ENCODE measurements at regions not wholly inside any gene's neighbourhood (a gene's known extent, or its start where the extent isn't known, plus 50 kb on each side); places are given as distances from the start of the nearest gene placed in this dataset.

DNA sequence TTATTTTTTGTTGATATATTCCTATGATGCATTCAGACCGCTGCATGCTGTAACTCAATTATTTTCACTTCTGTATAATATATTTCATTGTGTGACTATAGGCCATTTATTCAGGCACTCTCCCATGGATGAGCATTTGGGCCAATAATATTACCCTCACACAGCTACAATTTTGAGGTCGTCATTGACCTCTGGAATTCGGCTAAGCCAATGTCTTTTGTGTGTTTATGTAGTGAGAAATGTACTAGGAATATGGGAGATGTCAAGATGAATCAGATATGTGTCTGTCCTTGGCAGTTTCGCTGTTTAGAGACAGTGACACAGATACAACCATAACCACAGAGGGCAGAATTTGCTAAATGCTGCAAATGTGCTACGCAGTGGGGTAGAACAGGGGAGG lies 474.2 kb downstream of the ADRA2A start:
- DNase-seq (ENCODE audit: low read depth) = no peak
- TF ChIP-seq, protein P1, sequence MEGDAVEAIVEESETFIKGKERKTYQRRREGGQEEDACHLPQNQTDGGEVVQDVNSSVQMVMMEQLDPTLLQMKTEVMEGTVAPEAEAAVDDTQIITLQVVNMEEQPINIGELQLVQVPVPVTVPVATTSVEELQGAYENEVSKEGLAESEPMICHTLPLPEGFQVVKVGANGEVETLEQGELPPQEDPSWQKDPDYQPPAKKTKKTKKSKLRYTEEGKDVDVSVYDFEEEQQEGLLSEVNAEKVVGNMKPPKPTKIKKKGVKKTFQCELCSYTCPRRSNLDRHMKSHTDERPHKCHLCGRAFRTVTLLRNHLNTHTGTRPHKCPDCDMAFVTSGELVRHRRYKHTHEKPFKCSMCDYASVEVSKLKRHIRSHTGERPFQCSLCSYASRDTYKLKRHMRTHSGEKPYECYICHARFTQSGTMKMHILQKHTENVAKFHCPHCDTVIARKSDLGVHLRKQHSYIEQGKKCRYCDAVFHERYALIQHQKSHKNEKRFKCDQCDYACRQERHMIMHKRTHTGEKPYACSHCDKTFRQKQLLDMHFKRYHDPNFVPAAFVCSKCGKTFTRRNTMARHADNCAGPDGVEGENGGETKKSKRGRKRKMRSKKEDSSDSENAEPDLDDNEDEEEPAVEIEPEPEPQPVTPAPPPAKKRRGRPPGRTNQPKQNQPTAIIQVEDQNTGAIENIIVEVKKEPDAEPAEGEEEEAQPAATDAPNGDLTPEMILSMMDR (IDR thresholded peaks at IDR 0.05; ENCODE audit: low read depth, low read length, missing control alignments) = no peak
- H3K4me3 ChIP-seq (ENCODE audit: low read depth, low read length) = no peak overlapping the region

DNA sequence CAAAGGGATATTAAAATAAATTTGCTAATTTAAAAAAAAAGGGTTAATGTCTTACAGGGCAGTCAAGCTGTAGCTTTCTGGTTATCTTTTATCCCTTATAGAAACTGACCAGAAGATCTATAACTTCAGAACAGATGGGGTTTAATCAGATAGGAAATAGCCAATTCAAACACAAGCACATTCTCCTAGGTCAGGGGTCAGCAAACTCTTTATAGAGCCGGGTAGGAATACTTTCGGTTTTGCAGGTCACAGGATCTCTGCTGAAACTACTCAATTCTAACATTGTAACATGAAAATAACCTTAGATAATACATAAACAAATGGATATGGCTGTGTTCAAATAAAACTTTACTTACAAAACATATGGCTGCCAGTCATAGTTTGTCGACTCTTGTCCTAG lies 479.8 kb downstream of the ADRA2A start:
- no peak for DNase-seq (ENCODE audit: low read depth)
- H3K4me3 ChIP-seq (ENCODE audit: low read depth, low read length) = no peak overlapping the region
- TF ChIP-seq, protein P1 (IDR thresholded peaks at IDR 0.05; ENCODE audit: low read depth, low read length, missing control alignments) = no peak

- TF ChIP-seq, protein P1 (IDR thresholded peaks at IDR 0.05; ENCODE audit: low read depth, low read length, missing control alignments) = no peak
- no peak for DNase-seq (ENCODE audit: low read depth)
- no peak overlapping the region for H3K4me3 ChIP-seq (ENCODE audit: low read depth, low read length)
Measured at GRCh38 chr10:111558211-111558610, 481.4 kb downstream of the ADRA2A start.

DNA sequence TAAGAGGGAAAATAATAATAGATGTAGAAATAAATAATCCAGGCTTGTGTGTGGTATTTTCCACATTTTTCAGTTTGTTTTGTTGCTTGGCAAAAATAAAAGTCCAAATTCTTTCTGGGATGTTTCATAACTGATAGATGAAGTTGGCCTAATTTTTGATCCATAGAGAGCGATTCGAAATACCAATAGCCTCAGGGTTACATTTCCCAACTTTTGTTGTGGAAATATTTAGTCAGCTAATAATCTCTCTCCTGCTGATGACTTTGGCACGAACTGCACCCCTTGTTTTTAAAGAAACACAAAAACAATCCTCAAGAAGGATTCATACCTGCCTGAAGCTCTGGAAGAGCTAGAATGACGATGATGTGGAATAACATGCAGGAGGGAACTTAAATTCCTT lies 483.2 kb downstream of the ADRA2A start:
- TF ChIP-seq, protein P1 (IDR thresholded peaks at IDR 0.05; ENCODE audit: low read depth, low read length, missing control alignments) = no peak
- no peak overlapping the region for H3K4me3 ChIP-seq (ENCODE audit: low read depth, low read length)
- DNase-seq (ENCODE audit: low read depth) = no peak

DNA sequence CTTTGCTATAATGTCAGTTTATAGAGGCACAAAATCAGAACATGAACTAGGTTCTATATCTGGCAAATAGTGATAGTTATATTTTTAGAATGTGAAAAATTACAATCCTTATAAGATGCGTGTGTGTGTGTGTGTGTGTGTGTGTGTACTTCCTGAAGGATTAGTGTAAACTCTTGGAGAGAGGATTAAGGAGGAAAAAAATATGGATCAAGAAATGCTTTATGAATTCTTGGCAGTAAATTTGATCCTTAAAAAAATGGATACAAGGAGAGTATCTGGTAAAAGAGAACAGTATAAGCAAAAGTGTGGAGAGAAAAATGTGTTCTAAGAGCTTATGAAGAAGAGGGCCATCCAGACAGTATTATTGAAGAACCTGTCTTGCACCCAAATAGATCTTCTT lies 484.3 kb downstream of the ADRA2A start:
- DNase-seq (ENCODE audit: low read depth) = no peak
- TF ChIP-seq, protein P1 (IDR thresholded peaks at IDR 0.05; ENCODE audit: low read depth, low read length, missing control alignments) = no peak
- no peak overlapping the region for H3K4me3 ChIP-seq (ENCODE audit: low read depth, low read length)

GRCh38 chr10:111565542-111565941 lies 488.7 kb downstream of the ADRA2A start:
- DNase-seq (ENCODE audit: low read depth) = no peak
- TF ChIP-seq, protein P1 (IDR thresholded peaks at IDR 0.05; ENCODE audit: low read depth, low read length, missing control alignments) = no peak
- H3K4me3 ChIP-seq (ENCODE audit: low read depth, low read length) = no peak overlapping the region

GRCh38 chr10:111578076-111578475 lies 501.2 kb downstream of the ADRA2A start:
- no peak overlapping the region for H3K4me3 ChIP-seq (ENCODE audit: low read depth, low read length)
- TF ChIP-seq, protein P1 (IDR thresholded peaks at IDR 0.05; ENCODE audit: low read depth, low read length, missing control alignments) = no peak
- DNase-seq (ENCODE audit: low read depth) = no peak

Measured in GM12864 (cell line).